Left renal pelvis (tissue), 4 donors: ENCODE measurements at regions not wholly inside any gene's neighbourhood (a gene's known extent, or its start where the extent isn't known, plus 50 kb on each side); places are given as distances from the start of the nearest gene placed in this dataset.
"Not testable (repeated sequence)": the region's sequence is repeated elsewhere in the genome, so short reads cannot be mapped to it uniquely, and the experiment has no call there.

ENCODE experiments used
- DNase-seq, 4 donors: peaks; one replicate each; pipeline ENCODE4 v3.0.0-alpha.2; 2013; ENCODE audit warnings: low read depth in 4 of 4, low spot score in 3 of 4

- DNase-seq = no peak
Measured at GRCh38 chr2:150371044-150371818, 116.2 kb downstream of the RND3 start.

- DNase-seq = no peak
Measured at GRCh38 chr2:150370561-150370960, 116.9 kb downstream of the RND3 start.

- no peak for DNase-seq
Measured at GRCh38 chr2:150369862-150370261, 117.6 kb downstream of the RND3 start.

- DNase-seq = no peak
Measured at GRCh38 chr2:150358468-150358807, 129.0 kb downstream of the RND3 start.

GRCh38 chr2:150357770-150358467 lies 129.5 kb downstream of the RND3 start:
- DNase-seq = no peak

- no peak for DNase-seq
Measured at GRCh38 chr2:150355440-150355839, 132.0 kb downstream of the RND3 start.

- no peak for DNase-seq
Measured at GRCh38 chr2:150353376-150353775, 134.1 kb downstream of the RND3 start.

GRCh38 chr2:150351922-150352321 lies 135.5 kb downstream of the RND3 start:
- no peak for DNase-seq

- DNase-seq = no peak
Measured at GRCh38 chr2:150350500-150350899, 137.0 kb downstream of the RND3 start.

- DNase-seq = no peak
Measured at GRCh38 chr2:150346806-150347205, 140.7 kb downstream of the RND3 start.

GRCh38 chr2:150341982-150342680 lies 145.3 kb downstream of the RND3 start:
- DNase-seq = no peak

- no peak for DNase-seq
Measured at GRCh38 chr2:150339951-150340350, 147.5 kb downstream of the RND3 start.

- no peak for DNase-seq
Measured at GRCh38 chr2:150339282-150339681, 148.2 kb downstream of the RND3 start.

GRCh38 chr2:150335596-150335995 lies 151.9 kb downstream of the RND3 start:
- DNase-seq = no peak

- no peak for DNase-seq
Measured at GRCh38 chr2:150332383-150332782, 155.1 kb downstream of the RND3 start.

GRCh38 chr2:150327564-150328489 lies 159.6 kb downstream of the RND3 start:
- DNase-seq = no peak

GRCh38 chr2:150325656-150326314 lies 161.7 kb downstream of the RND3 start:
- no peak for DNase-seq

- not testable (repeated sequence) for DNase-seq
Measured at GRCh38 chr2:150323071-150323470, 164.4 kb downstream of the RND3 start.

GRCh38 chr2:150320608-150321007 lies 166.9 kb downstream of the RND3 start:
- DNase-seq = no peak
